Neural cell (in vitro differentiated cells): ENCODE measurements at regions not wholly inside any gene's neighbourhood (a gene's known extent, or its start where the extent isn't known, plus 50 kb on each side); places are given as distances from the start of the nearest gene placed in this dataset.

Experiments used
- H2AFZ ChIP-seq: fragments of 200-600, 300-800 bp; sonication (generic), shearing (Covaris generic); 2 replicates; pipeline ENCODE4 v1.6.0; 2014; ENCODE audit warnings: low read depth, mild to moderate bottlenecking, antibody characterized with exemption, low read length, moderate library complexity
- H3F3A ChIP-seq: fragments of 200-600 bp; shearing (Covaris generic); 2 replicates; pipeline ENCODE4 v1.6.1; 2016; ENCODE audit warnings: mild to moderate bottlenecking, moderate library complexity, mixed read lengths, antibody characterized with exemption, low read length; ENCODE audit not compliant: insufficient read depth, poor library complexity, severe bottlenecking
- H3K27ac ChIP-seq: fragments of 200-600, 300-800 bp; sonication (generic), shearing (Covaris generic); 2 replicates; pipeline ENCODE4 v1.5.1; 2014; ENCODE audit warnings: mild to moderate bottlenecking, low read length, moderate library complexity
- H3K27me3 ChIP-seq: fragments of 300-800, 200-600 bp; sonication (generic), shearing (Covaris generic); 2 replicates; pipeline ENCODE4 v1.6.0; 2014; ENCODE audit warnings: mild to moderate bottlenecking, low read depth, low read length, moderate library complexity; ENCODE audit not compliant: insufficient read depth
- H3K36me3 ChIP-seq: fragments of 300-800, 200-600 bp; sonication (generic), shearing (Covaris generic); 2 replicates; pipeline ENCODE4 v1.5.1; 2014; ENCODE audit warnings: mild to moderate bottlenecking, antibody characterized with exemption, low read length, moderate library complexity; ENCODE audit not compliant: insufficient read depth
- H3K4me2 ChIP-seq: fragments of 300-800, 200-600 bp; sonication (generic), shearing (Covaris generic); 2 replicates; pipeline ENCODE4 v1.6.0; 2014; ENCODE audit warnings: mild to moderate bottlenecking, low read length
- H3K4me3 ChIP-seq: fragments of 300-800, 200-600 bp; sonication (generic), shearing (Covaris generic); 2 replicates; pipeline ENCODE4 v1.5.1; 2014; ENCODE audit warnings: mild to moderate bottlenecking, low read length, moderate library complexity
- H3K79me2 ChIP-seq: fragments of 200-600 bp; shearing (Covaris generic); replicated peaks from 2 replicates; pipeline ENCODE4 v1.6.0; 2014; ENCODE audit warnings: mild to moderate bottlenecking, low read length, moderate library complexity; ENCODE audit not compliant: insufficient read depth
- H3K9ac ChIP-seq: fragments of 300-800, 200-600 bp; sonication (generic), shearing (Covaris generic); 2 replicates; pipeline ENCODE4 v1.6.1; 2016; ENCODE audit warnings: mild to moderate bottlenecking, low read length, mixed read lengths
- H3K9me2 ChIP-seq: fragments of 200-600 bp; shearing (Covaris generic); 2 replicates; pipeline ENCODE4 v1.6.1; 2016; ENCODE audit warnings: mild to moderate bottlenecking, low read length, mixed read lengths; ENCODE audit not compliant: insufficient read depth
- H3K9me3 ChIP-seq: fragments of 200-600, 300-800 bp; sonication (generic), shearing (Covaris generic); 2 replicates; pipeline ENCODE4 v1.6.1; 2016; ENCODE audit warnings: mild to moderate bottlenecking, mixed run types, low read length, moderate library complexity, mixed read lengths
- H4K20me1 ChIP-seq: fragments of 200-600 bp; shearing (Covaris generic); 2 replicates; pipeline ENCODE4 v1.6.1; 2016; ENCODE audit warnings: mild to moderate bottlenecking, mixed run types; ENCODE audit not compliant: insufficient read depth
- CTCF ChIP-seq: fragments of 450-650 bp; IDR thresholded peaks from 2 replicates; pipeline ENCODE4 v1.5.1; 2014; ENCODE audit warnings: antibody characterized with exemption, mild to moderate bottlenecking, moderate library complexity; ENCODE audit not compliant: poor library complexity, severe bottlenecking
- EP300 ChIP-seq: fragments of 450-650 bp; conservative IDR thresholded peaks from 2 replicates; pipeline ENCODE4 v1.6.1; 2014; ENCODE audit warnings: antibody characterized with exemption, mild to moderate bottlenecking, moderate library complexity; ENCODE audit not compliant: poor library complexity, severe bottlenecking
- EZH2 ChIP-seq: fragments of 200-600, 300-800 bp; shearing (Covaris generic), sonication (generic); IDR thresholded peaks from 2 replicates; pipeline ENCODE4 v1.6.1; 2014; ENCODE audit warnings: antibody characterized with exemption, low read length, borderline replicate concordance, mild to moderate bottlenecking; ENCODE audit not compliant: insufficient read depth, poor library complexity, severe bottlenecking
- MXI1 ChIP-seq: fragments of 450-650 bp; conservative IDR thresholded peaks from 2 replicates; pipeline ENCODE4 v1.6.1; 2014; ENCODE audit warnings: antibody characterized with exemption, mild to moderate bottlenecking; ENCODE audit not compliant: poor library complexity, severe bottlenecking
- POLR2AphosphoS5 ChIP-seq: IDR thresholded peaks from 2 replicates; pipeline ENCODE4 v1.6.1; 2012
- RAD21 ChIP-seq: fragments of 450-650 bp; conservative IDR thresholded peaks from 2 replicates; pipeline ENCODE4 v1.6.1; 2014; ENCODE audit warnings: antibody characterized with exemption, mild to moderate bottlenecking, moderate library complexity
- REST ChIP-seq: IDR thresholded peaks from 2 replicates; pipeline ENCODE4 v1.6.1; 2012; ENCODE audit warnings: borderline replicate concordance
- SMC3 ChIP-seq: fragments of 450-650 bp; conservative IDR thresholded peaks from 2 replicates; pipeline ENCODE4 v1.6.1; 2014; ENCODE audit warnings: antibody characterized with exemption, mild to moderate bottlenecking, moderate library complexity; ENCODE audit not compliant: poor library complexity
- TAF1 ChIP-seq: IDR thresholded peaks from 2 replicates; pipeline ENCODE4 v1.6.1; 2012; ENCODE audit warnings: low read depth

GRCh38 chr5:126055348-126055729, 367.9 kb upstream of the GRAMD2B start:
- Histone ChIP-seq H2AFZ (no peak overlapping the region), H3K79me2 (no peaks in the 10 kb centered on the region), H3K4me3 (peak overlapping the region; percentile 37), H4K20me1 (no peaks in the 10 kb centered on the region), H3K4me2 (peak overlapping the region; percentile 27), H3K9me2 (no peaks in the 10 kb centered on the region), H3K36me3 (no peaks in the 10 kb centered on the region), H3F3A (peaks cover 3% of the 10 kb centered on the region), H3K9ac (peak overlapping the region; percentile 50), H3K9me3 (no peaks in the 10 kb centered on the region), H3K27ac (peak overlapping the region; percentile 69), H3K27me3 (no peaks in the 10 kb centered on the region)
- TF ChIP-seq SMC3 (no peak), TAF1 (no peak), MXI1 (no peak), POLR2AphosphoS5 (no peak), RAD21 (no peak), CTCF (no peak), EZH2 (no peak), REST (no peak), EP300 (no peak)

GRCh38 chr5:126056352-126056751, 366.9 kb upstream of the GRAMD2B start:
- H3K4me3 ChIP-seq = no peak overlapping the region
- no peaks in the 10 kb centered on the region for H3K27me3 ChIP-seq
- no peaks in the 10 kb centered on the region for H3K36me3 ChIP-seq
- H4K20me1 ChIP-seq = no peaks in the 10 kb centered on the region
- H3F3A ChIP-seq = peaks cover 3% of the 10 kb centered on the region
- TF ChIP-seq EP300 (no peak), MXI1 (no peak), RAD21 (no peak), TAF1 (no peak), POLR2AphosphoS5 (no peak), REST (no peak), SMC3 (no peak), CTCF (no peak), EZH2 (no peak)
- H3K9ac ChIP-seq = no peak overlapping the region
- no peaks in the 10 kb centered on the region for H3K9me2 ChIP-seq
- H2AFZ ChIP-seq = no peak overlapping the region
- no peak overlapping the region for H3K4me2 ChIP-seq
- no peaks in the 10 kb centered on the region for H3K9me3 ChIP-seq
- no peak overlapping the region for H3K27ac ChIP-seq
- no peaks in the 10 kb centered on the region for H3K79me2 ChIP-seq
